ENCODE measurements at regions not wholly inside any gene's neighbourhood (a gene's known extent, or its start where the extent isn't known, plus 50 kb on each side); places are given as distances from the start of the nearest gene placed in this dataset.

DNA sequence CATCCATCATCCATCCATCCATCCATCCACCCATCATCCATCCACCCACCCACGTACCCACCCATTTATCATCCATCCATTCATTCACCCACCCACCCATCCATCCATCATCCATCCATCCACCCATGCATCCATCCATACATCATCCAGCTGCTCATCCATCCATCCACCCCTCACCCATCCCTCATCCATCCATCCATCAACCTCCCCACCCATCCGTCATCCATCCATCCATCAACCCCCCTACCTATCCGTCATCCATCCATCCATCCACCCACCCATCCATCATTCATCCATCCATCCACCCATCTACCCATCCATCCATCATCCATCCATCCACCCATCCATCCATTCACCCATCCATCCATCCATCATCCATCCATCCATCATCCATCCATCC lies 306.2 kb upstream of the SFSWAP start:
- no peak for TF ChIP-seq POLR2A (IDR thresholded peaks at IDR 0.05)
- TF ChIP-seq CTCF (IDR thresholded peaks at IDR 0.05): no peak
